Activated B cell treated with CpG ODN at 0.5 μM for 24 hours (primary cell): ENCODE measurements at regions not wholly inside any gene's neighbourhood (a gene's known extent, or its start where the extent isn't known, plus 50 kb on each side); places are given as distances from the start of the nearest gene placed in this dataset.

Source experiments
- ATAC-seq: fragments of 200-7000 bp; cut with Tn5 transposase; one replicate; pipeline ENCODE4 v1.10.0; 2021; ENCODE audit warnings: low read depth, mild to moderate bottlenecking, moderate library complexity
- CTCF ChIA-PET: fragments of 350-600 bp; sonication (Branson Sonifier 250); formaldehyde crosslinking; loops from one replicate; lab custom pipeline; 2021; ENCODE audit warnings: antibody characterized with exemption; lab: Charles Lee
- POLR2A ChIA-PET: fragments of 350-600 bp; sonication (Branson Sonifier 250); formaldehyde crosslinking; loops from one replicate; lab custom pipeline; 2021; ENCODE audit warnings: antibody characterized with exemption; lab: Charles Lee
- DNase-seq: peaks from one replicate; pipeline ENCODE4 v3.0.0; 2022
- H3K27ac Mint-ChIP-seq: one replicate; pipeline ENCODE4 v1.8.0; 2020; ENCODE audit warnings: mixed read lengths
- H3K27me3 Mint-ChIP-seq: one replicate; pipeline ENCODE4 v1.8.0; 2021; ENCODE audit warnings: mixed read lengths
- H3K36me3 Mint-ChIP-seq: one replicate; pipeline ENCODE4 v1.8.0; 2021; ENCODE audit warnings: low read depth, mixed read lengths
- H3K4me1 Mint-ChIP-seq: one replicate; pipeline ENCODE4 v1.8.0; 2021; ENCODE audit warnings: mixed read lengths
- H3K4me3 Mint-ChIP-seq: one replicate; pipeline ENCODE4 v1.8.0; 2020; ENCODE audit warnings: mild to moderate bottlenecking, mixed read lengths
- H3K9me3 Mint-ChIP-seq: one replicate; pipeline ENCODE4 v1.8.0; 2020; ENCODE audit warnings: mixed read lengths
- CTCF ChIP-seq: fragments of 200-600 bp; IDR thresholded peaks from one replicate; pipeline ENCODE4 v1.8.0; 2022; ENCODE audit warnings: antibody characterized with exemption, mild to moderate bottlenecking
- intact Hi-C: fragments of 100-400 bp; cut with micrococcal nuclease; formaldehyde crosslinking; loops from one replicate; pipeline ENCODE4 v1.15.1; 2024

- Mint-ChIP-seq H3K9me3 (peaks cover 4% of the 10 kb centered on the region), H3K27ac (no peak overlapping the region)
- ATAC-seq, result no peak
Measured at GRCh38 chr5:166270712-166271111, 2020.7 kb upstream of the WWC1 start.

GRCh38 chr5:166276006-166276405, 2015.4 kb upstream of the WWC1 start:
- intact Hi-C loops, result no loop called here
- no peak for DNase-seq
- TF ChIP-seq CTCF, result no peak
- no peak for ATAC-seq
- Mint-ChIP-seq H3K27ac (no peak overlapping the region), H3K9me3 (peaks cover 13% of the 10 kb centered on the region), H3K27me3 (no peaks in the 10 kb centered on the region), H3K4me3 (no peak overlapping the region), H3K36me3 (no peaks in the 10 kb centered on the region), H3K4me1 (no peaks in the 10 kb centered on the region)
- POLR2A ChIA-PET, result no interaction called here
- CTCF ChIA-PET, result no interaction called here

More at GRCh38 chr5:166270712-166271111, 2020.7 kb upstream of the WWC1 start:
- no peak for TF ChIP-seq CTCF
- CTCF ChIA-PET, result no interaction called here
- DNase-seq, result no peak
- no peak overlapping the region for H3K4me3 Mint-ChIP-seq
- H3K36me3 Mint-ChIP-seq, result no peaks in the 10 kb centered on the region
- POLR2A ChIA-PET, result no interaction called here
- intact Hi-C loops, result no loop called here
- H3K4me1 Mint-ChIP-seq, result no peaks in the 10 kb centered on the region
- H3K27me3 Mint-ChIP-seq, result no peaks in the 10 kb centered on the region

DNA sequence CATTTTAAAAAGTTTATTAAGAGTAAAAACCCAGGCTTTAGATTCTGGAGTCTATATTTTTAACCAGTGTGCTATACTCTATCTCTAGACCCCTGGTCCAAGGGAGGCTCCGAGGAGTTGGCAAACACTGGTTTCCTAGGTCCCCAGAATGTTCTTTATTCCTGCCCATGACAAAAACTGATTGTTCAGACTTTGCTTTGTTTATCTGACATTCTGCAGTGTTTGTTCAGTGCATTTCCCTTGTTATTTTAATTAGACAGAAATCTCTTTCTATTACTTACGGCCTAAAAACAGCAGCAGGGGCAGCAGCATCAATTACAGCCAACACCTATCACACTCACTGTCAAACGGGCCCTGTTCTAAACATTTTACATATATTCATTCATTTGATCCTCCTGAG, 2011.6 kb upstream of the WWC1 start:
- DNase-seq (no peak), ATAC-seq (no peak)
- ChIA-PET CTCF (no interaction called here), POLR2A (no interaction called here)
- intact Hi-C loops, result no loop called here
- Mint-ChIP-seq H3K4me1 (no peaks in the 10 kb centered on the region), H3K27ac (no peak overlapping the region), H3K4me3 (no peak overlapping the region), H3K36me3 (no peaks in the 10 kb centered on the region), H3K27me3 (no peaks in the 10 kb centered on the region), H3K9me3 (peaks cover 12% of the 10 kb centered on the region)
- no peak for TF ChIP-seq CTCF

GRCh38 chr5:166281433-166281832, 2010.0 kb upstream of the WWC1 start:
- Mint-ChIP-seq H3K27ac (no peak overlapping the region), H3K4me1 (no peaks in the 10 kb centered on the region), H3K36me3 (no peaks in the 10 kb centered on the region), H3K27me3 (no peaks in the 10 kb centered on the region), H3K4me3 (no peak overlapping the region), H3K9me3 (peaks cover 9% of the 10 kb centered on the region)
- CTCF ChIA-PET, result no interaction called here
- DNase-seq (no peak), ATAC-seq (no peak)
- intact Hi-C loops, result no loop called here
- POLR2A ChIA-PET, result no interaction called here
- TF ChIP-seq CTCF, result no peak

DNA sequence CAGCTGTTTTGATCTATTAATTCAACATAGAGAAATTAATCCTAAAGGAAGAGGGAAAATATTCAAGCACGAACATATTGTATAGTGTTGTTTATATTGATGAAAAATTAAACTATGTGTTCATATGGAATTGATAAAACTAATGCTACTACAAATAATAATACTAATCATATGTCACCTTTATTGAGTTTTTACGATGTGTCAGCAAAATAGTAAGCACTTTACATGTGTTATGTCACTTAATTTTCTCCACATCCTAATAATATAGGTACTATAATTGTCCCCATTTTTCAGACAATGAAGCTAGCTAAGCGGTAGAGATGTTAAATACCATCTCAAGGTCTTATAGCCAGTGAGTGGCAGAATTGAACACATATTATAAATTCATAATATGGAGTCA, 2008.5 kb upstream of the WWC1 start:
- no peak for ATAC-seq
- Mint-ChIP-seq H3K36me3 (no peaks in the 10 kb centered on the region), H3K9me3 (peaks cover 9% of the 10 kb centered on the region), H3K4me3 (no peak overlapping the region), H3K27me3 (no peaks in the 10 kb centered on the region), H3K4me1 (no peaks in the 10 kb centered on the region), H3K27ac (no peak overlapping the region)
- CTCF ChIA-PET, result no interaction called here
- TF ChIP-seq CTCF, result no peak
- intact Hi-C loops, result no loop called here
- no peak for DNase-seq
- POLR2A ChIA-PET, result no interaction called here
